Stimulated activated CD8-positive, alpha-beta memory T cell treated with anti-CD3 and anti-CD28 coated beads, Interleukin-15, amount 100 ng/mL, for 48 hours (primary cell): ENCODE measurements at regions not wholly inside any gene's neighbourhood (a gene's known extent, or its start where the extent isn't known, plus 50 kb on each side); places are given as distances from the start of the nearest gene placed in this dataset.
"Not testable (repeated sequence)": the region's sequence is repeated elsewhere in the genome, so short reads cannot be mapped to it uniquely, and the experiment has no call there.

ENCODE experiments used
- DNase-seq, 2 donors: peaks; one replicate each; pipeline ENCODE4 v3.0.0-alpha.2; 2020; ENCODE audit warnings: low read depth in 2 of 2

GRCh38 chr21:20108016-20108415 is 890.2 kb upstream of the NCAM2 start:
- no peak for DNase-seq

DNA sequence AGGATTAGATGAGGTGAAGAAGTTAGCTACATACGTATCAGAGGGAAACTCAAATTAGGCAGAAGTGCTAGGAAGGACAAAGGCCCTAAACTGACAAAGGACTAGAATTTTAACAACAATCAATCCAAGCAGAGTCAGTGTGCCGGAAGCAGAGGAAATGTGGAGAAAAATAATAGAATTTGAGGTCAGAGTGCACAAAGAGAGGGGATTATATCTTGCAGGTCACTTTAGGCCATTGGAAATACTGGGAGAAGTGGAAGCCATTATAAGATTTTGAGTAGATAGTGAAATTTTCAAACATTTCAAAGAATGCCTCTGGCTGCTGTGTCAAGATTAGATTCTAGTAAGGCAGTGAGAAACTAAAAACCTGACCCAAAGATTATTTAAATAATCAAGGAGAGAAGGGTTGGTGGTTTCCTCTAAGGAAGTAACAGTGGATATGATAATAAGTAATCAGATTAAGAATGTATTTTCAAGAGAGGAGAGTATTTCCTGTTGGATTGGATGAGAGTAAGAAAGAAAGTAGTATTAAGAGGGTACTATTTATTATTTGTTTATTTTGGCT is 889.2 kb upstream of the NCAM2 start:
- no peak for DNase-seq

- DNase-seq, result no peak
Observed at GRCh38 chr21:20110368-20110767, 887.8 kb upstream of the NCAM2 start.

GRCh38 chr21:20151741-20152140 is 846.5 kb upstream of the NCAM2 start:
- DNase-seq, result no peak

- no peak for DNase-seq
Observed at GRCh38 chr21:20163167-20163566, 835.0 kb upstream of the NCAM2 start.

- DNase-seq, result no peak
Observed at GRCh38 chr21:20167059-20167458, 831.1 kb upstream of the NCAM2 start.

- no peak for DNase-seq
Observed at GRCh38 chr21:20169812-20170576, 828.2 kb upstream of the NCAM2 start.

DNA sequence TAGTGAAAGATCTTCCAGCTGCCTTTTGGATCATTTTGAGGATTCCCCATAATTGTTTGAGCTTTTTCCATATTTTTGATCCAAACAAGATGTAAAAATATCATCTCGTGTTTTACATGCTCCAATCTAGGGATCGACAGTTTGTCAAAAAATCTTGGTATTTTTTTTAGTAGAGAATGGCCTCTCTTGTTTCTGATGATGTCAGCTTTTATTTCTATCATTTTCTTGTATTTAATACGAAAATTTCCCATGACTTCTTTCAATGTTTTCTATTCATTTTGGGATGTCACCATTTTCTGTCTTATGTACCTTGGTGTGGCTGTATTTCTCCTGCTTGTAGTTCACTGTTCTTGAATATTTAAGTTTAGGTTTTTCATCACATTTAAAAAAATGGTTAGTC is 812.0 kb upstream of the NCAM2 start:
- no peak for DNase-seq

- DNase-seq, result no peak
Observed at GRCh38 chr21:20187028-20187427, 811.2 kb upstream of the NCAM2 start.

- not testable (repeated sequence) for DNase-seq
Observed at GRCh38 chr21:20201323-20201722, 796.9 kb upstream of the NCAM2 start.

DNA sequence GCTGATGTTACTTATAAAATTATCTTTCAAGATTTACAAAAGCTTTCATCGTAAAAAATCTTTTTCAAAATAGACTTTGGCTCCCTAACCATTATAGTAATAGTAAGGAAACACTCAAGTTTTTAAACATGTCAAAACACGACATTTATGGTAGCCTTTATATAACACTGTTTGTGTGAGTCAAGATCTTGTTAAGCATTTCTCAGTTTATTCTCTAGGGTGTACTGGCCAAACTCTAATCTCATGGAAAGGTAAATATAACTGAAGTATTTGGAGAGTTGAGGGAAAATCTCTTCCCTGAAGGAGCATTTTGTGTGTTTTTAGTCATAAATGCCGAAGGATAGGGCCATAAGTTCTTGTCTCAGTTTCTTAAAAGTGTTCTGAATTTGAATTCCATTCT is 790.9 kb upstream of the NCAM2 start:
- DNase-seq, result no peak

DNA sequence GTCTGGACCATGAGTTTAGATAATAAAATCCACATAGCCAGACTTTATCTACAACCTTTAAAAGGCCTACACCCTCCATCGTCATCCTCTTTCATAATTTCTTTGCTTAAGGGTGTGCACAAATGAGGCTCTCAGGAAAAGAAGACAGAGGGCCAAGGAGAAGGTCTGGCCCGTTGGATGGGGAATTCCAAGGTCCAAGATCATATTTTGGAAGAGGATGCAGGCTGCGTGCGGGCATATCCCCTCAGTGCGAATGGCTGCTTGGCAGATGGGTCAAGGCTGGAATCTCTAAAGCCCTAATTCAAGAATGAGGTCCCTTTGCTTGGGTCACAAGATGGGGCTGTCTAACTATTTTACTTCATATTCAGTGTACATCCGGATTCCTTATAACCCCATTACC is 782.2 kb upstream of the NCAM2 start:
- no peak for DNase-seq

DNA sequence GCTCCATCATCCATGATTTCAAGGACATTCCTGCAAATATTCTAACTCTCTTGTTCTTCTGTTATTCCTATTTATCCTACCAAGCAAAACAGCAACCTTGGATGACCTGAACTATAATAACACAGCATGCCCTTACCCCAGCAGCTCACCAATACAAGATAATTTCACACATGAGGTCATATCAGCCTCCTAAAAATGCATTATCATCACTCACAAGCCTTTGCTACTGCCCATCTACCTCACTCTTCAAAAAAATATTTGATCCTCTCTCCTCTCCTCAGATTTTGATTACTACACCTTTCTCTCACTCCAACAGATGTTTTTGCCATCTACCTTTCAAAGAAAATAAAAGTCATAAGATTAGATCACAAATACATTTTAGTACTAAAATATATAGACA is 777.6 kb upstream of the NCAM2 start:
- no peak for DNase-seq

- DNase-seq, result not testable (repeated sequence)
Observed at GRCh38 chr21:20221981-20222380, 776.2 kb upstream of the NCAM2 start.

GRCh38 chr21:20236649-20237048 is 761.6 kb upstream of the NCAM2 start:
- DNase-seq, result not testable (repeated sequence)

DNA sequence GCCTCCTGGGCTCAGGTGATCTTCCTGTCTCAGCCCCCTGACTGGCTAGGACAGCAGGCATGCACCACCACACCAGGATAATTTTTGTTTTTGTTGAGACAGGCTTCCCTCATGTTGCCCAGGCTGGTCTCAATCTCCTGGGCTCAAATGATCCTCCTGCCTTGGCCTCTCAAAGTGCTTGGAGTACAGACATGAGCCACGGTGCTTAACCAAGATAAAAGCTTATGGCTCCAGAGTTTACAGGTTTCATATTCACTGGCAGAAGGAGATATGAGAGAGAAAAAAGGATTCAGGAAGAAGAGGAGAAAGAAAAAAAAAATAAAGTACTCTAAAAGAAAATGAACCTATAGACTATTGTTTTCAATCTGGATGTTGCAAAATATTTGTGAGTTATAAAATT is 748.8 kb upstream of the NCAM2 start:
- no peak for DNase-seq

DNA sequence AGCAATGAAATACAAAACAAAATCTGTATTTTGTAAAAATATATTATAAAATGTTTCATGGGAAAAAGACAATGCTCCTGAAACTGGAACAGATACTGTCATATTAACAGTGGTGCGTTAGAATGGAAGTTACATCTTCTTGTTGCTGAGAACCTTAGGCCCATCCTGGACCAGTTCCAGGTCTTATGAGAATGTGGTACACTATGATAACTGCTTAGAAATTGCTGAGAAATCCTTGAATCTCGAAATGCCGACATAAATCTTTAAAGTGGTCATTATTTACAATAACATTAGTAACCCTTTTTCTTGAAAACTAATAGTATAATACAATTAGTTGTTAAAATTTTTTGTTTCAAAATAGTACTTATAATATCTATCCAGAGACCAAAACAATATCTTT is 747.9 kb upstream of the NCAM2 start:
- DNase-seq, result no peak

GRCh38 chr21:20253261-20253660 is 744.9 kb upstream of the NCAM2 start:
- no peak for DNase-seq

- no peak for DNase-seq
Observed at GRCh38 chr21:20254964-20255363, 743.2 kb upstream of the NCAM2 start.

DNA sequence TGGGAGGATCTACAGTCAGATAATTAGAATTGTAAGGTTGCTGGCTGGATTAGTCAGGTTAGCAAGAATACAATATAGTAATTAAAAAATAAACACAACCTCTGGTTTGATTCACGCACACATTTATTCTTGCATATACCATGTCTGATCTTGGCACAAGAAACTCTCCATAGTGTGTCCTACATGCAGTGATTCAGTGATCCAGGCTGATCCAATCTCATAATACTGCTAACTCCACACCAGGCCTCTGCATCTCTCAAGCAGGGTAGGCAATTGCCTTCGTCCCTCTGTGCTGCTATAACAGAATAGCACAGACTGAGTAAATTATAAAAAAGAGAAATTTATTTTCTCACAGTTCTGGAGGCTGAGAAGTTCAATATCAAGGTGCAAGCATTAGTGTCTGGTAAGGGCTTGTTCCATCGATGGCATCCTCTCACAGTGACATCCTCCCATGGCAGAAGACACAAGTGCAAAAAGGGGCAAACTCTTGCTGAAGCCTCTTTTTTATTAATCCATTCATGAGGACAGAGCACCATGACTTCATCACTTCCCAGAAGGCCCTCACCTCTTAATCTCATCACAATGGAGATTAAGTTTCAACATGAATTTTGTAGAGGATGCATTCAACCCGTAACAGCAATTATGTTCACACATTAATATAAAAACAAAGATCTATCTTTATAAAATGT is 741.0 kb upstream of the NCAM2 start:
- DNase-seq, result no peak

- no peak for DNase-seq
Observed at GRCh38 chr21:20258542-20258941, 739.7 kb upstream of the NCAM2 start.

DNA sequence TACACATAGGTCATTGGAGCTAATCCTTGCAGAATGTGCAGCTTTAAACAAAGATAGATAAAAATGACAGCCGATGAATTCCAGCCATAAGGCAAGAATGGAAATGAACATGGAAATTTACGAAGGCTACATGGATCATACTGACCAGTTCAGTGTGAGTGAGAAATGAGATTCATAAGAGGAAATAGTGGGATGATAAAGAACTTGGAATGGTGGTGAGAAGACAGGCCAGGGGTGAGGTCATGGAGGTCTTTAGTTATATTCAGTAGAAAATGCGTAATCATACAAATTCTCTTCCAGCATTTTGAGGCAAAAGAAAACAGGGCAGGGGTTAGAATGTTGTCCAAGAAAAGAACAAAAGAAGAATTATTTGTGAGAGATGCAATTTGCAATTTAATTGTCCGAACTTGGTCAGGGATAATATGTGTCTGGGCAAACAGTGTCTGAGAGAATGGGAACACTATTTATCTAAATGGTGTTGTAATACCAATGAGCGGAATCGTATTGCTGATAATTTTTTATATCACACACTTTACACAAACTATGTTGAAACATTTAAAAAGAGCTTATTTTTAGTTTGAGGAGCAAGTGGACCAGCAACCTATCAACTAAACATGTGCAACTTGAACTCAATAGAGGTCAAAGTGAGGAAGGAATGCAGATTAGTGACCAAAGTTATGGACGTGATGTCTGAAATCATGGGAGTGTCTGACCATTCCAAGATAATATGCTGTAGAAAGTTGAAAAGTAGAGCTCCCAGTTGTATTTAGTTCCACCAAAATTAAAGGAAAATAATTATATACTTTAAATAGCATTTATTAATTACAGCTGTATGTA is 739.0 kb upstream of the NCAM2 start:
- no peak for DNase-seq
